Breast epithelium (tissue), 3 donors: ENCODE measurements at regions not wholly inside any gene's neighbourhood (a gene's known extent, or its start where the extent isn't known, plus 50 kb on each side); places are given as distances from the start of the nearest gene placed in this dataset.

ENCODE experiments used
- CTCF ChIP-seq, 3 donors: fragments of 450-650 bp; IDR thresholded peaks; one replicate each; pipeline ENCODE4 v1.5.1; 2016 to 2017; ENCODE audit warnings: antibody characterized with exemption in 3 of 3, mild to moderate bottlenecking in 3 of 3, moderate library complexity in 3 of 3
- POLR2AphosphoS5 ChIP-seq, 3 donors: sonication (generic); formaldehyde crosslinking; IDR thresholded peaks; one replicate each; pipeline ENCODE4 v1.6.1; 2017; ENCODE audit warnings: antibody characterized with exemption in 3 of 3

DNA sequence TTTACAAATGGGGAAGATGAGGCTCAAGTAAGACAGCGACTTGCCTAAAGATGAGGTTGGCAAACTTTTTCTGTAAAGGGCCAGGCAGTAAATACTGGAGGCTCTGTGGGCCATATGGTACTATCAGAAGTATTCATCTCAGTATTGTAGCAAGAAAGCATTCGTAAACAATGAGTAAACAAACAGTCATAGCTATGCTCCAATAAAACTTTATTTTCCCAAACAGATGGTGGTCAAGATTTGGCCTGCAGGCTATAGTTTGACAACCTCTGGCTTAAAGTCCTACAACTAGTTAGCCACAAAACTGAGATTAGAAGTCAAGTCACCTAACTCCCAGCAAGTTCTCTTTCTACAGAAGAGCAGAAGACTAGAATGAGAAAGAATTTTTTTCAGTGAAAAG, 177.0 kb upstream of the NECTIN3 start:
- no peak for TF ChIP-seq CTCF (IDR thresholded peaks at IDR 0.05)
- no peak for TF ChIP-seq POLR2AphosphoS5 (IDR thresholded peaks at IDR 0.05)
